Stimulated activated CD8-positive, alpha-beta memory T cell treated with anti-CD3 and anti-CD28 coated beads, Interleukin-12 subunit alpha, Interleukin-12 subunit beta, amount 100 ng/mL, for 1 hour (primary cell): ENCODE measurements at regions not wholly inside any gene's neighbourhood (a gene's known extent, or its start where the extent isn't known, plus 50 kb on each side); places are given as distances from the start of the nearest gene placed in this dataset.
"Not testable (repeated sequence)": the region's sequence is repeated elsewhere in the genome, so short reads cannot be mapped to it uniquely, and the experiment has no call there.

Experiments used
- DNase-seq: peaks from one replicate; pipeline ENCODE4 v3.0.0-alpha.2; 2020; ENCODE audit warnings: low read depth

DNA sequence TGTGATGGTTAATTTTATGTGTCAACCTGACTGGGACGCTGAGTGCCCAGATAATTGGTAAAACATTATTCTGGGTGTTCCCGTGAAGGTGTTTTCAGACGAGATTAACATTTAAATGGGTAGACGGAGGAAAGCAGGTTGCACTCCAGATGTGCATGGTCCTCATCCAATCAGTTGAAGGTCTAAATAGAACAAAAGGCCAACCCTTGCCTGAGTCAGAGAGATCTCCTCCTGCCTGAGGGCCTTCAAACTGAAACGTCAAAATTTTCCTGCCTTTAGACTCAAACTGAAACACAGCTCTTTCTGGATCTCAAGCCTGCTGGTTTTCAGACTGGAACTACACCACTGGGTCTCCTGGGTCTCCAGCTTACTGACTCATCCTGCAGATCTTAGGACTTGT is 73.5 kb downstream of the NPIPA8 start:
- DNase-seq = not testable (repeated sequence)

DNA sequence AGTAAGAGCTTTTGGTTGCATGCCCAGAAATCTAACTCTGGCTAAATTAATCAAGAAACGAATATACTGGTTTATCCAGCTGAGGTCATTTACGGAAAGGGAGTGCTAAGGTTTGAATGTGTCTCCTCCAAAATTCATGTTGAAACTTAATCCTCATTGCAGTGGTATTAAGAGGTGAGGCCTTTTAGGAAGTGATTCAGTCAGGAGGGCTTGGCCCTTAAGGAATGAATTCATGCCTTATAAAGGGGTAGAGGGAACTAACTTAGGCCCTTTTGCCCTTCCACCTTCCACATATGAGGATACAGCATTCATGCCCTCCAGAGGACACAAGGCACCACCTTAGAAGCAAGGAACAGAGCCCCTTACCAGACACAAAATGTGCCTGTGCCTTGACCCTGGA is 74.7 kb downstream of the NPIPA8 start:
- not testable (repeated sequence) for DNase-seq

GRCh38 chr16:18259496-18260176 is 76.9 kb downstream of the NPIPA8 start:
- DNase-seq = not testable (repeated sequence)

- not testable (repeated sequence) for DNase-seq
Observed at GRCh38 chr16:18252943-18253342, 83.6 kb downstream of the NPIPA8 start.

- not testable (repeated sequence) for DNase-seq
Observed at GRCh38 chr16:18230505-18230904, 106.0 kb downstream of the NPIPA8 start.

DNA sequence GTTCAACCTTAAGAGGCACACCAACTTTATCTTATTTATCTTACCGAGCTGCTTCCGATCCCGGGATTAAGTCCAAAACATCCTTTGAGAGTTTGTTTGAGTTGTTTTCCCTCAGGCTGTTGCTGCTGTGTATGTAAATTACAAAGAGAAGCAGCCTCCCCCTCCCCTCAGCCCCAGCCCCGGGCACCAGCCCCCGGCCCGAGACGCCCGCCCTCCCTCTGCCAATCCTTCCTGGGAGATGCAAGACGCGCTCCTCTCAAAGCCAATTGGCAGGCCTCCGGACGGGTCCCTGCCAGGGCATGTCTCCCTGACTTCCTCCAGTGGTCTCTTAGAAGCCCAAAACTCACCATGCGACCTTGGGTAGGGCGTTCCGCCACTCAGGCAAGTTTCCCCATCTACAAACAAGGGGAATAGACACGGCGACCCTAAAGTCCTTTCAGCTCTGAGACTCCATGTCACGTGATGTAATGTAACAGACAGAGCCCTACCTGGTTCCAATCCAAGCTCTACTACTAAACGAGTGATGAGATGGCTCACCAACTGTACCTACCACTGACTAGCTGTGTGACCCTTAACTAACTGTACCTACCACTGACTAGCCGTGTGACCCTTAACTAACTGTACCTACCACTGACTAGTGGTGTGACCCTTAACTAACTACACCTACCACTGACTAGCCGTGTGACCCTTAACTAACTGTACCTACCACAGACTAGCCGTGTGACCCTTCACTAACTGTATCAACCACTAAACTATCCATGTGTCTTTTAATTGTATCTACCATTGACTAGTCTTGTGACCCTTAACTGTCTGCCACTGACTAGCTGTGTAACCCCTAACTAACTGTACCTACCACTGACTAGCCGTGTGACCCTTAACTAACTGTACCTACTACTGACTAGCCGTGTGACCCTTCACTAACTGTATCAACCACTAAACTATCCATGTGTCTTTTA is 114.2 kb downstream of the NPIPA8 start:
- not testable (repeated sequence) for DNase-seq

DNA sequence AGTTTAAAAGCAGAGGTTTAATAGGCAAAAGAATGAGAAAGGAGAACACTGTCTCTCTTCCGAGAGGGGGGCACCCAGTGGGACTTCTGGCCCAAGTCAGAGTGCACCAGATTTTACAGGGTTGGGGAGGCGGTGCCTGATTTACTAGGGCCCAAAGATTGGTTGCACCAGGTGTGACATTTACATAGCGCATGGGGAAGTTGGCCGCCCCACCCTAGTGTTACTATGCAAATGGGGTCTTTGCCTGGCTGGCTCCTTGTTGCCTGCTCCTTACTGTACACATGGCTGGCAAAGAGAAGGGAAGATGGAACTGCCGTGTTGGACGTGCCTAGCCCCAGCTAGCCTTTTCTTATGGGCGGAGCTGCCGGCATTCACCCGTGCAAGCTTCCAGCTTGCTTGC is 118.8 kb downstream of the NPIPA8 start:
- DNase-seq = not testable (repeated sequence)

DNA sequence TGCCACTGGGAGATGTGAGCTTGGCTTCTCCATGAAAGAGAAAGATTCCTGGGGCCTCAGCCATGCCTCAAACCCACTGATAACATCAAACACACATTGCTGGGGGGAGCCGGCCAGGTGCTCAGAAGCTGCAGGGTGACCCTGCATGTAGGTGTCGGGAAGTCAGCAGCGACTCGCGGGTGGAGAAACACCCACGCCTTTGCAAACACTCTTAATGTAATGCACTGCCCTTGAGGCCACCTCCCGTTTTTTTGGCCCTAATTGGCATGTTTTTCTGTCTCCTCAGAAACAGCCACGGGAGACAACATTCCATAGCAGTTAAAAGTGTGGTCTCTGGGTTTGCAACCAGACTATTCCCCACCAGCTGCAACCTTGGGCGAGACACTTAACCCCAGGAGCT is 119.7 kb downstream of the NPIPA8 start:
- DNase-seq = not testable (repeated sequence)

GRCh38 chr16:18213810-18214209 is 122.7 kb downstream of the NPIPA8 start:
- DNase-seq = not testable (repeated sequence)

DNA sequence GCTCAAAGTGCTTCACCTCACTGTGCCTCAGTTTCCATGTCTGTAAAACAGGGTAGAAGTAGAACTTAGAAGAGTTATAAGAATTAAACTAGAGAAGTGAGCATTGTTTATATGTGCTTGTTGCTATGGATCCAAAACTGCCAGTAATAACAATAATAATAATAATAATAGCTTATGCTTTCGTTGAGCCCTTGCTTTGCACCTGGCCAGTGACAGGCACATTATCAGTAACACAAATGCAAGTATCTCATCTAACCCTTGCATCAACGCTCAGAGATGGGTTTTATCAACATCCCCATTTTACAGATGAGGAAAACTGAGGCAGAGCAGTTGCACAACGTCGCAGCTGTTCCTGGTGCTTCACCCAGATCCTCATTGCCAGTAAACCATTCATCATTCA is 125.0 kb downstream of the NPIPA8 start:
- DNase-seq = not testable (repeated sequence)

DNA sequence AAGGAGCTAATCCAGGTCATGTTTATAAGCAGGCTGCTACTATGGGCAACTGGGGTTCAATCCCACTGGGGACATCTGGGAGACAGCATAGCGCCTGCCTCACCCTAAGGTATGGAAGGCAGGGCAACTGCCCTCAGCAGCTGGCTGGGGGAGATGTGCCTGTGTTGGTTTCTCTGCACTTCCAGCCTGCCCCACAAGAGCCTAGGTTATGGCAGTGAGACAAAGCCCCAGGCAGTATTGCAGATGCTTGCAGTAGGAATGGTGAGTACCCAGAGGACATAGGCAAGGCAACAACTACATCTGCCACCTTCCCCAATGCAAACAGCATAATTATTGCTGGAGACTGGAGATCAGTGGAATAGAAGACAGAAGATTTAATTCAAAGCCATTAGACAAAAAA is 131.8 kb downstream of the NPIPA8 start:
- not testable (repeated sequence) for DNase-seq

DNA sequence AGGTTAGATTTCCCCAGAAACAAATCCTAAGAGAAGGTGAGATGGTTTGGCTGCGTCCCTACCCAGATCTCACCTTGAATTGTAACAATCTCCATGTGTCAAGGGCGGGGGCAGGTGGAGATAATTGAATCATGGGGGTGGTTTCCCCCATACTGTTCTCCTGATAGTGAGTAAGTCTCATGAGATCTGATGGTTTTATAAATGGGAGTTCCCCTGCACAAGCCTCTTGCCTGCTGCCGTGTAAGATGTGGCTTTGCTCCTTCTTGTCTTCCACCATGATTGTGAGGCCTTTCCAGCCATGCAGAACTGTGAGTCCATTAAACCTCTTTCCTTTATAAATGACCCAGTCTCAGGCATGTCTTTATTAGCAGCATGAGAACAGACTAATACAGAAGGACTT is 132.2 kb downstream of the NPIPA8 start:
- DNase-seq = not testable (repeated sequence)

- DNase-seq = not testable (repeated sequence)
Observed at GRCh38 chr16:18201511-18201910, 135.0 kb downstream of the NPIPA8 start.

DNA sequence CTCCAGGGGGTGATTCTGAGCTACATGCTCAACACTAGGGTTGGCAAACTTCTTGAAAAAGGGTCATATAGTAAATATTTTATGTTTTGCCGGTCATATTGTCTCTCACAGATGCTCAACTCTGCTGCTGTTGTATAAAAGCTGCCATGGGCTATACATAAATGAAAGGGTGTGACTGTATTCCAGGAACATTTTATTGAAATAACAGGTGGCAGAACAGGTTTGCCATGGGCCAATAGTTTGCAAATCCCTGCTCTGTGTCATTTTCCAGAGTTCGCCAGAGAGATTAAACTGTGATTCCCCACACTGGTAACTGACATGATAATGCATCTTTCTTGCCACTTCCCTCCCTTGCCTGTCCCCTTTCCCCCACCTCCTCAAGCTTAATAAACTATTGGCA is 144.1 kb downstream of the NPIPA8 start:
- not testable (repeated sequence) for DNase-seq

DNA sequence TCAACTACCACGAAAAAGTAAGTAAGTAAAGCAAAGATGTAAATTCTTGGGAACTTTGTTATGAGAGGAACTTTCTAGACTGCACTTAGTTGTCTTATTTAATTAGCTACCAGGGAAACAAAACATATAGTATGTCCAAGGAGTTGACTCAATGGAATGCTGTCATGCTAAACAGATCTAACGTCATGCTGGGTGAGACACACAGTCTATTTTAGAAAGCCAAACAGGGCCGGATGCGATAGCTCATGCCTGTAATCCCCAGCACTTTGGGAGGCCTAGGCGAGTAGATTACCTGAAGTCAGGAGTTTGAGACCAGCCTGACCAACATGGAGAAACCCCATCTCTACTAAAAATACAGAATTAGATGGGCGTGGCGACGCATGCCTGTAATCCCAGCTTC is 146.4 kb downstream of the NPIPA8 start:
- DNase-seq = not testable (repeated sequence)

GRCh38 chr16:18184755-18185154 is 151.8 kb downstream of the NPIPA8 start:
- not testable (repeated sequence) for DNase-seq

DNA sequence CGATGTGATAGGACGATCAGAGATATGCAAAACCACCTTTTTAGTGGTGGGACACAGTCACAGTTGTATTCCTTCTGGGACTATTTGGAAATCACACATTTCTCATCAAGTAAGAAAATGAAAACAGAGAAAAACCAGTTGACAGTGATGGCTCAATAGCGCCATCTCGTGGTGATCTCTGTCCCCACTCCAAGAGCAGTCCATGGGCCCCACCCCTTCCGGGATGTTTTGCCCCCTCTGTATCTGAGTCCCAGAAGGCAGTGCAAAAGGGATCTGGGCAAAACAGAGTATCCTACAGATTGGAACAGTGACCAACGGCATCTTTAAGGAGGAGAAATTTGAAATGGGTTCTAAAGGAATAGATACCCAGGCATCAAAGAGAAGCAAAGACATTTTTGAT is 155.5 kb downstream of the NPIPA8 start:
- not testable (repeated sequence) for DNase-seq

GRCh38 chr16:18173945-18174497 is 162.5 kb downstream of the NPIPA8 start:
- not testable (repeated sequence) for DNase-seq

- not testable (repeated sequence) for DNase-seq
Observed at GRCh38 chr16:18162293-18162692, 174.2 kb downstream of the NPIPA8 start.

- not testable (repeated sequence) for DNase-seq
Observed at GRCh38 chr16:18161224-18161623, 175.3 kb downstream of the NPIPA8 start.

- DNase-seq = not testable (repeated sequence)
Observed at GRCh38 chr16:18159185-18159584, 177.4 kb downstream of the NPIPA8 start.

- DNase-seq = not testable (repeated sequence)
Observed at GRCh38 chr16:18157854-18158253, 178.7 kb downstream of the NPIPA8 start.

GRCh38 chr16:18152832-18153231 is 183.7 kb downstream of the NPIPA8 start:
- DNase-seq = not testable (repeated sequence)
